C4-2B (cell line): ENCODE measurements at regions not wholly inside any gene's neighbourhood (a gene's known extent, or its start where the extent isn't known, plus 50 kb on each side); places are given as distances from the start of the nearest gene placed in this dataset.

ENCODE experiments used
- H3K27ac ChIP-seq: fragments of 450-650 bp; 2 replicates; pipeline ENCODE4 v1.5.1; 2017
- CTCF ChIP-seq: fragments of 450-650 bp; conservative IDR thresholded peaks from 2 replicates; pipeline ENCODE4 v1.5.1; 2017; ENCODE audit warnings: mild to moderate bottlenecking
- ZFX ChIP-seq: fragments of 450-650 bp; IDR thresholded peaks from 2 replicates; pipeline ENCODE4 v1.6.1; 2017

- TF ChIP-seq CTCF (no peak), ZFX (no peak)
- no peak overlapping the region for H3K27ac ChIP-seq
Observed at GRCh38 chr10:79017882-79018520, 50.8 kb upstream of the ZMIZ1 start.

GRCh38 chr10:79018521-79019011, 50.2 kb upstream of the ZMIZ1 start:
- H3K27ac ChIP-seq = no peak overlapping the region
- TF ChIP-seq ZFX (no peak), CTCF (no peak)
